Testis (tissue), 2 donors: ENCODE measurements at regions not wholly inside any gene's neighbourhood (a gene's known extent, or its start where the extent isn't known, plus 50 kb on each side); places are given as distances from the start of the nearest gene placed in this dataset.

Experiments
- POLR2A ChIP-seq: fragments of 450-650 bp; IDR thresholded peaks from one replicate; pipeline ENCODE4 v1.6.1; 2017; ENCODE audit warnings: antibody characterized with exemption, mild to moderate bottlenecking, moderate library complexity
- TF ChIP-seq, protein P1 (sequence below), 3 experiments: fragments of 450-650 bp in 2 of 3; fragments of 200-600 bp in 1 of 3; sonication (generic) in 1 of 3; IDR thresholded peaks; one replicate each; pipeline ENCODE4 v1.5.1; 2016 to 2019; ENCODE audit warnings: antibody characterized with exemption in 3 of 3, mild to moderate bottlenecking in 2 of 3, moderate library complexity in 1 of 3

DNA sequence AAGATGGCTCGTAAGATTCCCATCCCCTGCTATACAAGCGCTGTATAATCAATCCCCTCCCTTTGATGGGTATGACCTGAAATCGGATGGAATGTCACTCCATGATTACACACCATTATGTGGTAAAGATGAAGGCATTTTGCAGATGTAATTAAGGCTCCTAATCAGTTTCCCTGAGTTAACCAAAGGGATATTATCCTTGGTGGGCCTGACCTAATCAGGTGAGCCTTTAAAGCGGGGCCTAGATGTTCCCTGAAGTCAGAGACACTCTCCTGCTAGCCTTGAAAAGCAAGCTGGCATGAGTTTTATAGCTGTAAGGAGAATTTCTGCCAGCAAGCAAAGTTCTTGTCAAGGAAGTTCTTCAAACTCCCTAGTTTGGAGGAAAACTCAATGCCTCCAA is 223.8 kb upstream of the FN1 start:
- TF ChIP-seq POLR2A, result no peak
- TF ChIP-seq, protein P1, sequence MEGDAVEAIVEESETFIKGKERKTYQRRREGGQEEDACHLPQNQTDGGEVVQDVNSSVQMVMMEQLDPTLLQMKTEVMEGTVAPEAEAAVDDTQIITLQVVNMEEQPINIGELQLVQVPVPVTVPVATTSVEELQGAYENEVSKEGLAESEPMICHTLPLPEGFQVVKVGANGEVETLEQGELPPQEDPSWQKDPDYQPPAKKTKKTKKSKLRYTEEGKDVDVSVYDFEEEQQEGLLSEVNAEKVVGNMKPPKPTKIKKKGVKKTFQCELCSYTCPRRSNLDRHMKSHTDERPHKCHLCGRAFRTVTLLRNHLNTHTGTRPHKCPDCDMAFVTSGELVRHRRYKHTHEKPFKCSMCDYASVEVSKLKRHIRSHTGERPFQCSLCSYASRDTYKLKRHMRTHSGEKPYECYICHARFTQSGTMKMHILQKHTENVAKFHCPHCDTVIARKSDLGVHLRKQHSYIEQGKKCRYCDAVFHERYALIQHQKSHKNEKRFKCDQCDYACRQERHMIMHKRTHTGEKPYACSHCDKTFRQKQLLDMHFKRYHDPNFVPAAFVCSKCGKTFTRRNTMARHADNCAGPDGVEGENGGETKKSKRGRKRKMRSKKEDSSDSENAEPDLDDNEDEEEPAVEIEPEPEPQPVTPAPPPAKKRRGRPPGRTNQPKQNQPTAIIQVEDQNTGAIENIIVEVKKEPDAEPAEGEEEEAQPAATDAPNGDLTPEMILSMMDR (IDR thresholded peaks at IDR 0.05), result no peak
